Keratinocyte (primary cell): ENCODE measurements at regions not wholly inside any gene's neighbourhood (a gene's known extent, or its start where the extent isn't known, plus 50 kb on each side); places are given as distances from the start of the nearest gene placed in this dataset.
A peak's percentile ranks its signal among the peaks of the same experiment; 100 is the strongest.

Source experiments
- DNase-seq: peaks from one replicate; pipeline ENCODE4 v3.0.0-alpha.2; 2011; ENCODE audit warnings: low read depth, missing footprints, low spot score
- FAIRE-seq: peaks from 2 replicates; lab custom pipeline; 2011; peaks lifted over from hg19 to GRCh38; lab: Jason Lieb, UNC
- H2AFZ ChIP-seq: 2 replicates; pipeline ENCODE4 v1.6.0; 2012; ENCODE audit warnings: low read length, control low read depth, inconsistent platforms; ENCODE audit not compliant: control insufficient read depth
- H3K27ac ChIP-seq: 2 replicates; pipeline ENCODE4 v1.5.1; 2011; ENCODE audit warnings: low read length; ENCODE audit not compliant: control insufficient read depth, insufficient read depth
- H3K27me3 ChIP-seq: 3 replicates; pipeline ENCODE4 v1.6.0; 2011; ENCODE audit warnings: low read length; ENCODE audit not compliant: control insufficient read depth, insufficient read depth; ENCODE audit errors: extremely low read depth
- H3K36me3 ChIP-seq, 2 experiments: 2 replicates in 1 of 2; 3 replicates in 1 of 2; pipeline ENCODE4 v1.5.1; 2011; ENCODE audit warnings: low read length in 2 of 2, mild to moderate bottlenecking in 1 of 2; ENCODE audit not compliant: control insufficient read depth in 2 of 2, insufficient read depth in 2 of 2; ENCODE audit errors: extremely low read depth in 1 of 2
- H3K4me1 ChIP-seq: 3 replicates; pipeline ENCODE4 v1.5.1; 2011; ENCODE audit warnings: low read length; ENCODE audit not compliant: control insufficient read depth, insufficient read depth; ENCODE audit errors: extremely low read depth
- H3K4me2 ChIP-seq: 3 replicates; pipeline ENCODE4 v1.6.0; 2011; ENCODE audit warnings: low read depth, low read length; ENCODE audit not compliant: control insufficient read depth, insufficient read depth; ENCODE audit errors: extremely low read depth
- H3K4me3 ChIP-seq, 3 experiments: fragments of 200-600 bp in 1 of 3; sonication (generic) in 1 of 3; 2 replicates in 2 of 3; 3 replicates in 1 of 3; pipeline ENCODE4 v1.5.1; 2011 to 2016; ENCODE audit warnings: low read length in 3 of 3, mild to moderate bottlenecking in 3 of 3, control low read depth in 2 of 3, inconsistent platforms in 1 of 3, low read depth in 1 of 3, mixed read lengths in 1 of 3, mixed run types in 1 of 3, moderate library complexity in 1 of 3; ENCODE audit not compliant: control insufficient read depth in 2 of 3, insufficient read depth in 2 of 3; ENCODE audit errors: extremely low read depth in 1 of 3
- H3K79me2 ChIP-seq: 2 replicates; pipeline ENCODE4 v1.6.0; 2012; ENCODE audit warnings: low read length; ENCODE audit not compliant: control insufficient read depth, insufficient read depth
- H3K9ac ChIP-seq: 3 replicates; pipeline ENCODE4 v1.6.0; 2011; ENCODE audit warnings: low read length; ENCODE audit not compliant: control insufficient read depth, insufficient read depth; ENCODE audit errors: extremely low read depth
- H3K9me1 ChIP-seq: 3 replicates; pipeline ENCODE4 v1.6.0; 2011; ENCODE audit warnings: low read length; ENCODE audit not compliant: control insufficient read depth, insufficient read depth; ENCODE audit errors: extremely low read depth
- H3K9me3 ChIP-seq: 2 replicates; pipeline ENCODE4 v1.5.1; 2012; ENCODE audit warnings: low read depth, low read length; ENCODE audit not compliant: control insufficient read depth
- H4K20me1 ChIP-seq: 3 replicates; pipeline ENCODE4 v1.6.0; 2011; ENCODE audit warnings: low read length; ENCODE audit not compliant: control insufficient read depth, insufficient read depth; ENCODE audit errors: extremely low read depth
- CTCF ChIP-seq, 3 experiments: IDR thresholded peaks in 1 of 3; conservative IDR thresholded peaks in 1 of 3; optimal IDR thresholded peaks in 1 of 3; 2 replicates in 2 of 3; 3 replicates in 1 of 3; pipeline versions ENCODE3 to v1.5.1; 2011; ENCODE audit warnings: low read length in 3 of 3, mild to moderate bottlenecking in 3 of 3, moderate library complexity in 2 of 3, control low read depth in 1 of 3, inconsistent platforms in 1 of 3; ENCODE audit not compliant: insufficient read depth in 2 of 3; ENCODE audit errors: extremely low read depth in 1 of 3
- EZH2 ChIP-seq: IDR thresholded peaks from one replicate; pipeline ENCODE4 v1.6.1; 2012; ENCODE audit warnings: inconsistent platforms, mild to moderate bottlenecking, low read length, moderate library complexity
- dilution Hi-C: fragments of 300-500 bp; cut with MboI; formaldehyde crosslinking; loops from one replicate; pipeline ENCODE4 v1.7.0; 2020; ENCODE audit warnings: low sequenced_read_pairs; ENCODE audit not compliant: extremely low pct_ligation_motif_present

- H3K79me2 ChIP-seq: no peaks in the 10 kb centered on the region
- H3K9me1 ChIP-seq: no peaks in the 10 kb centered on the region
- H3K27ac ChIP-seq: no peak overlapping the region
- TF ChIP-seq EZH2 (no peak), CTCF (optimal IDR thresholded peaks at IDR 0.05 in 1 of 3, IDR thresholded peaks at IDR 0.05 in 1 of 3, conservative IDR thresholded peaks at IDR 0.05 in 1 of 3; ENCODE audit: extremely low read depth in 1 of 3, insufficient read depth in 2 of 3, low read length in 3 of 3) (no peak)
- no peaks in the 10 kb centered on the region for H4K20me1 ChIP-seq
- peak overlapping the region in 1 of 3 experiments; percentile 14 for H3K4me3 ChIP-seq
- DNase-seq (peak; percentile 5), FAIRE-seq (peak; percentile 62)
- H3K36me3 ChIP-seq: no peaks in the 10 kb centered on the region
- peak overlapping the region; percentile 51 for H3K4me2 ChIP-seq
- peak overlapping the region; percentile 46 for H2AFZ ChIP-seq
- no peak overlapping the region for H3K9ac ChIP-seq
- dilution Hi-C loops: no loop called here
- no peaks in the 10 kb centered on the region for H3K27me3 ChIP-seq
- H3K9me3 ChIP-seq: no peaks in the 10 kb centered on the region
- peaks cover 9% of the 10 kb centered on the region for H3K4me1 ChIP-seq
Measured at GRCh38 chr2:188726626-188727247, 247.4 kb upstream of the COL3A1 start.

DNA sequence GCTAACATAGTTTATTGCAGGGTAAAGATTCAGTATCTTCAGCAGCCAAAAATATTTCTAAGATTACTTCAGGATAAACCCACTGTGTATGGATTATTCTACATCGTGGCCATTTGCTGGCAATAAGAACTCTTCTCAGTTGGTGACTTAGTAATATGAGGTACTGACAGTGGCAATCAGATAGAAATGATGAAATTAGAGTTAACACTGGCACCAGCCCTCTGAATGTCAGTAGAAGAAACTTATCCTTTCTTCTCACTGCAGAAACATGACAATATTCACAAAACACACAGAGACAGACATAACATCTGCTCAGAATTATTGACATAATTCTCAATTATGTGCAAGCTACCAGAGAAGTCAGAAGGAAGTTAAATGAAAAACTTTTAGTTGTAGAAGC lies 246.3 kb upstream of the COL3A1 start:
- Histone ChIP-seq H3K4me3 (no peak overlapping the region), H3K27me3 (no peaks in the 10 kb centered on the region), H3K9me3 (no peaks in the 10 kb centered on the region), H2AFZ (no peak overlapping the region), H3K4me2 (no peak overlapping the region), H3K9ac (no peak overlapping the region), H3K4me1 (peaks cover 9% of the 10 kb centered on the region), H4K20me1 (no peaks in the 10 kb centered on the region), H3K9me1 (no peaks in the 10 kb centered on the region), H3K36me3 (no peaks in the 10 kb centered on the region), H3K79me2 (no peaks in the 10 kb centered on the region), H3K27ac (no peak overlapping the region)
- TF ChIP-seq EZH2: no peak
- no peak for TF ChIP-seq CTCF (optimal IDR thresholded peaks at IDR 0.05 in 1 of 3, IDR thresholded peaks at IDR 0.05 in 1 of 3, conservative IDR thresholded peaks at IDR 0.05 in 1 of 3; ENCODE audit: extremely low read depth in 1 of 3, insufficient read depth in 2 of 3, low read length in 3 of 3)
- dilution Hi-C loops: no loop called here
- no peak for DNase-seq
- no peak for FAIRE-seq
